GM12875 (cell line): ENCODE measurements at regions not wholly inside any gene's neighbourhood (a gene's known extent, or its start where the extent isn't known, plus 50 kb on each side); places are given as distances from the start of the nearest gene placed in this dataset.

Experiments
- H3K4me3 ChIP-seq: one replicate; pipeline ENCODE4 v1.5.1; 2011; ENCODE audit warnings: low read depth, low read length, control low read depth
- CTCF ChIP-seq: IDR thresholded peaks from 2 replicates; pipeline ENCODE4 v1.5.1; 2011; ENCODE audit warnings: low read depth, mild to moderate bottlenecking, control low read depth, inconsistent platforms, low read length, moderate library complexity, borderline replicate concordance; ENCODE audit not compliant: insufficient read depth

GRCh38 chr2:2875831-2876230 is 501.8 kb downstream of the EIPR1 start:
- H3K4me3 ChIP-seq = no peak overlapping the region
- TF ChIP-seq CTCF = no peak

GRCh38 chr2:2875296-2875695 is 502.3 kb downstream of the EIPR1 start:
- H3K4me3 ChIP-seq = no peak overlapping the region
- TF ChIP-seq CTCF = no peak

- no peak overlapping the region for H3K4me3 ChIP-seq
- no peak for TF ChIP-seq CTCF
Measured at GRCh38 chr2:2874805-2875204, 502.8 kb downstream of the EIPR1 start.

- no peak overlapping the region for H3K4me3 ChIP-seq
- no peak for TF ChIP-seq CTCF
Measured at GRCh38 chr2:2874341-2874740, 503.3 kb downstream of the EIPR1 start.

GRCh38 chr2:2873450-2873811 is 504.2 kb downstream of the EIPR1 start:
- H3K4me3 ChIP-seq = no peak overlapping the region
- no peak for TF ChIP-seq CTCF

- TF ChIP-seq CTCF = no peak
Measured at GRCh38 chr2:2872713-2873449, 504.7 kb downstream of the EIPR1 start.

GRCh38 chr2:2872309-2872617 is 505.4 kb downstream of the EIPR1 start:
- TF ChIP-seq CTCF = no peak
- H3K4me3 ChIP-seq = no peak overlapping the region

More at GRCh38 chr2:2872713-2873449, 504.7 kb downstream of the EIPR1 start:
- no peak overlapping the region for H3K4me3 ChIP-seq
